ENCODE measurements at regions not wholly inside any gene's neighbourhood (a gene's known extent, or its start where the extent isn't known, plus 50 kb on each side); places are given as distances from the start of the nearest gene placed in this dataset.
A peak's percentile ranks its signal among the peaks of the same experiment; 100 is the strongest.

- no peak for TF ChIP-seq ZNF770 (CRISPR knock-in tag; IDR thresholded peaks at IDR 0.05)
- TF ChIP-seq GRHL1 (CRISPR knock-in tag; conservative IDR thresholded peaks at IDR 0.05) = no peak
- TF ChIP-seq HNF4G (IDR thresholded peaks at IDR 0.05; ENCODE audit: borderline replicate concordance, low read depth, low read length) = no peak
- no peak for TF ChIP-seq HNF4G (CRISPR knock-in tag; IDR thresholded peaks at IDR 0.05; ENCODE audit: borderline replicate concordance, low read depth)
- TF ChIP-seq GPN1 (CRISPR knock-in tag; IDR thresholded peaks at IDR 0.05; ENCODE audit: borderline replicate concordance) = no peak
- no peak for TF ChIP-seq NR2F2 (IDR thresholded peaks at IDR 0.05; ENCODE audit: borderline replicate concordance, low read depth)
- no peak for TF ChIP-seq PAF1 (CRISPR knock-in tag; IDR thresholded peaks at IDR 0.05)
- no peak for TF ChIP-seq ZNF138 (CRISPR knock-in tag; IDR thresholded peaks at IDR 0.05; ENCODE audit: low read depth)
These were observed 332.1 kb downstream of the PIK3R1 start (continued) for GRCh38 chr5:68547622-68548021.

- ATAC-seq (no peak), FAIRE-seq (no peak), DNase-seq (ENCODE audit: low spot score) (peak; percentile 8)
- no peak overlapping the region for H2AFZ ChIP-seq (ENCODE audit: low read length)
- no peaks in the 10 kb centered on the region for H3K9me3 ChIP-seq (ENCODE audit: low read length)
- 29% methylated on average over 11 of the region's 13 CpGs for WGBS (ENCODE audit: low lambda C conversion rate)
- in situ Hi-C loops (cut with HindIII; ENCODE audit: extremely low pct_ligation_motif_present, low pct_unique_long_range_greater_than_20kb) (no loop called here), intact Hi-C loops (cut with micrococcal nuclease; ENCODE audit: unreplicated experiment) (no loop called here)
- no peak overlapping the region for H3K9ac ChIP-seq (ENCODE audit: insufficient read depth, low read depth, low read length)
- no peak overlapping the region for H3K4me3 ChIP-seq (replicated peaks in 1 of 3; ENCODE audit: insufficient read depth in 1 of 3, low read depth in 2 of 3, low read length in 3 of 3)
- no peaks in the 10 kb centered on the region for H3K36me3 ChIP-seq (replicated peaks in 1 of 2; ENCODE audit: control insufficient read depth in 1 of 2, insufficient read depth in 2 of 2, low read length in 2 of 2)
- H3K4me2 ChIP-seq (ENCODE audit: low read depth, low read length) = no peak overlapping the region
- CTCF ChIA-PET (ENCODE audit: low intra/inter-chr PET ratio, low total read pairs) = no interaction called here
- BruUV-seq (replicated peaks) = no TSS peak
- POLR2A ChIA-PET = no interaction called here
- no peaks in the 10 kb centered on the region for H3K4me1 ChIP-seq (ENCODE audit: insufficient read depth, low read length)
- peaks cover 0 to 7% of the 10 kb centered on the region in 2 experiments; a peak in 1 of 5 replicates for H3K27me3 ChIP-seq (ENCODE audit: control insufficient read depth in 1 of 2, insufficient read depth in 2 of 2, low read length in 2 of 2)
- H3K27ac ChIP-seq (ENCODE audit: extremely low read length, insufficient read depth, low read length) = no peak overlapping the region
- no peaks in the 10 kb centered on the region for H4K20me1 ChIP-seq (ENCODE audit: insufficient read depth, low read length)
- no peaks in the 10 kb centered on the region for H3K79me2 ChIP-seq (ENCODE audit: insufficient read depth, low read length)
- TF ChIP-seq GATAD1 (CRISPR knock-in tag; IDR thresholded peaks at IDR 0.05) (no peak), BCLAF1 (IDR thresholded peaks at IDR 0.05) (no peak), CEBPZ (IDR thresholded peaks at IDR 0.05; ENCODE audit: low read length) (no peak), ARID2 (CRISPR knock-in tag; IDR thresholded peaks at IDR 0.05; ENCODE audit: borderline replicate concordance) (no peak), SKI (IDR thresholded peaks at IDR 0.05; ENCODE audit: partially characterized antibody) (no peak)
These were observed 333.6 kb downstream of the PIK3R1 start for GRCh38 chr5:68548959-68549676.

Measured in HepG2 (cell line).